Myocyte (in vitro differentiated cells): ENCODE measurements at regions not wholly inside any gene's neighbourhood (a gene's known extent, or its start where the extent isn't known, plus 50 kb on each side); places are given as distances from the start of the nearest gene placed in this dataset.
"Not testable (repeated sequence)": the region's sequence is repeated elsewhere in the genome, so short reads cannot be mapped to it uniquely, and the experiment has no call there.

Source experiments
- DNase-seq: peaks from one replicate; pipeline ENCODE4 v3.0.0-alpha.2; 2012; ENCODE audit warnings: low read depth

GRCh38 chr3:75434913-75435793 lies 229.0 kb upstream of the FRG2C start:
- peak; percentile 98 for DNase-seq

- not testable (repeated sequence) for DNase-seq
Measured at GRCh38 chr3:75435794-75436400, 228.2 kb upstream of the FRG2C start.

GRCh38 chr3:75440986-75441385 lies 223.1 kb upstream of the FRG2C start:
- DNase-seq: not testable (repeated sequence)

- not testable (repeated sequence) for DNase-seq
Measured at GRCh38 chr3:75444634-75445033, 219.5 kb upstream of the FRG2C start.

GRCh38 chr3:75445234-75445633 lies 218.9 kb upstream of the FRG2C start:
- not testable (repeated sequence) for DNase-seq

- not testable (repeated sequence) for DNase-seq
Measured at GRCh38 chr3:75446948-75447347, 217.2 kb upstream of the FRG2C start.

- peak; percentile 61 for DNase-seq
Measured at GRCh38 chr3:75453328-75453727, 210.8 kb upstream of the FRG2C start.

- DNase-seq: not testable (repeated sequence)
Measured at GRCh38 chr3:75453839-75454238, 210.3 kb upstream of the FRG2C start.

- DNase-seq: not testable (repeated sequence)
Measured at GRCh38 chr3:75474530-75474929, 189.6 kb upstream of the FRG2C start.

- DNase-seq: not testable (repeated sequence)
Measured at GRCh38 chr3:75496600-75496999, 167.5 kb upstream of the FRG2C start.

GRCh38 chr3:75500357-75500756 lies 163.8 kb upstream of the FRG2C start:
- DNase-seq: not testable (repeated sequence)

- DNase-seq: peak; percentile 1
Measured at GRCh38 chr3:75502171-75502570, 162.0 kb upstream of the FRG2C start.

GRCh38 chr3:75502769-75503756 lies 161.1 kb upstream of the FRG2C start:
- peak; percentile 46 for DNase-seq

GRCh38 chr3:75506603-75507002 lies 157.5 kb upstream of the FRG2C start:
- no peak for DNase-seq

- not testable (repeated sequence) for DNase-seq
Measured at GRCh38 chr3:75507956-75508355, 156.2 kb upstream of the FRG2C start.

GRCh38 chr3:75527657-75528056 lies 136.5 kb upstream of the FRG2C start:
- not testable (repeated sequence) for DNase-seq

- peak; percentile 13 for DNase-seq
Measured at GRCh38 chr3:75552095-75552494, 112.0 kb upstream of the FRG2C start.

- not testable (repeated sequence) for DNase-seq
Measured at GRCh38 chr3:75564427-75564826, 99.7 kb upstream of the FRG2C start.

GRCh38 chr3:75572303-75572702 lies 91.8 kb upstream of the FRG2C start:
- not testable (repeated sequence) for DNase-seq

- not testable (repeated sequence) for DNase-seq
Measured at GRCh38 chr3:75579091-75579490, 85.0 kb upstream of the FRG2C start.

- not testable (repeated sequence) for DNase-seq
Measured at GRCh38 chr3:75579536-75579935, 84.6 kb upstream of the FRG2C start.
